ENCODE measurements at regions not wholly inside any gene's neighbourhood (a gene's known extent, or its start where the extent isn't known, plus 50 kb on each side); places are given as distances from the start of the nearest gene placed in this dataset.
"Not testable (repeated sequence)": the region's sequence is repeated elsewhere in the genome, so short reads cannot be mapped to it uniquely, and the experiment has no call there.

- DNase-seq: no peak
Measured at GRCh38 chr11:103808252-103808651, 228.2 kb upstream of the DDI1 start.

GRCh38 chr11:103811870-103812455, 224.5 kb upstream of the DDI1 start:
- no peak for DNase-seq

- DNase-seq: no peak
Measured at GRCh38 chr11:103812680-103813079, 223.8 kb upstream of the DDI1 start.

- not testable (repeated sequence) for DNase-seq
Measured at GRCh38 chr11:103820345-103820744, 216.1 kb upstream of the DDI1 start.

- no peak for DNase-seq
Measured at GRCh38 chr11:103824116-103824515, 212.3 kb upstream of the DDI1 start.

- no peak for DNase-seq
Measured at GRCh38 chr11:103825469-103825868, 211.0 kb upstream of the DDI1 start.

GRCh38 chr11:103826856-103827255, 209.6 kb upstream of the DDI1 start:
- DNase-seq: no peak

- DNase-seq: no peak
Measured at GRCh38 chr11:103829596-103829995, 206.8 kb upstream of the DDI1 start.

- no peak for DNase-seq
Measured at GRCh38 chr11:103830205-103830604, 206.2 kb upstream of the DDI1 start.

GRCh38 chr11:103832762-103833161, 203.7 kb upstream of the DDI1 start:
- no peak for DNase-seq

GRCh38 chr11:103842191-103842590, 194.2 kb upstream of the DDI1 start:
- DNase-seq: no peak

- DNase-seq: no peak
Measured at GRCh38 chr11:103842795-103843194, 193.6 kb upstream of the DDI1 start.

- no peak for DNase-seq
Measured at GRCh38 chr11:103844327-103845215, 191.9 kb upstream of the DDI1 start.

GRCh38 chr11:103845331-103845730, 191.1 kb upstream of the DDI1 start:
- DNase-seq: no peak

GRCh38 chr11:103848686-103849085, 187.8 kb upstream of the DDI1 start:
- DNase-seq: no peak

GRCh38 chr11:103849366-103849765, 187.1 kb upstream of the DDI1 start:
- DNase-seq: no peak

GRCh38 chr11:103850419-103851165, 185.8 kb upstream of the DDI1 start:
- no peak for DNase-seq

- DNase-seq: no peak
Measured at GRCh38 chr11:103851166-103851651, 185.2 kb upstream of the DDI1 start.
